Mononuclear cell (primary cell): ENCODE measurements at regions not wholly inside any gene's neighbourhood (a gene's known extent, or its start where the extent isn't known, plus 50 kb on each side); places are given as distances from the start of the nearest gene placed in this dataset.

Experiments used
- H3K27me3 ChIP-seq: 2 replicates; pipeline ENCODE4 v1.6.0; 2011; ENCODE audit warnings: low read length, control low read depth; ENCODE audit not compliant: insufficient read depth
- H3K4me1 ChIP-seq: 2 replicates; pipeline ENCODE4 v1.5.1; 2011; ENCODE audit warnings: mild to moderate bottlenecking, low read length, control low read depth; ENCODE audit not compliant: insufficient read depth
- H3K4me3 ChIP-seq: 2 replicates; pipeline ENCODE4 v1.5.1; 2011; ENCODE audit warnings: mild to moderate bottlenecking, low read length, moderate library complexity
- H3K9me3 ChIP-seq: 2 replicates; pipeline ENCODE4 v1.5.1; 2011; ENCODE audit warnings: low read depth, mild to moderate bottlenecking, control low read depth, low read length

- no peaks in the 10 kb centered on the region for H3K27me3 ChIP-seq
- no peaks in the 10 kb centered on the region for H3K4me1 ChIP-seq
- no peaks in the 10 kb centered on the region for H3K9me3 ChIP-seq
- no peak overlapping the region for H3K4me3 ChIP-seq
These were observed 115.2 kb upstream of the ARGLU1 start for GRCh38 chr13:106683179-106683578.

DNA sequence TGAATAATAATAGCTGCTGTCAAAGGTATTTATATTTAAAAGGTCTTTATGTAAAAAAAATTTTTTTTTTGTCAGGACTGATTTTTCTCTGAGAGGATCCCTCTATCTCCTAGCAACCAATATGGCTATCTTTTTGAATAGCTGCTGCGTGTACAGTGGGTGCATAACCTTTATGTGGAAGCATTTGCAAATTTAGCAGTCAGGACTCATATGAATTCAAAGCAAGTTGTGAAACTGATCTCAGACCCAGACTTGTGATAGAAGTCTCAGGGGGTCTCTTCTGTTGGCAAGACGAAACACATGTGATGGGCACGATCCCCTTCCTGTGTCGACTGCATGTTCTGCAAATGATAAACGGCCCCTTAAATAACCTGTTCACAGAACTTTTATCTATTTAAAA lies 114.1 kb upstream of the ARGLU1 start:
- Histone ChIP-seq H3K27me3 (no peaks in the 10 kb centered on the region), H3K9me3 (no peaks in the 10 kb centered on the region), H3K4me1 (no peaks in the 10 kb centered on the region), H3K4me3 (no peak overlapping the region)

DNA sequence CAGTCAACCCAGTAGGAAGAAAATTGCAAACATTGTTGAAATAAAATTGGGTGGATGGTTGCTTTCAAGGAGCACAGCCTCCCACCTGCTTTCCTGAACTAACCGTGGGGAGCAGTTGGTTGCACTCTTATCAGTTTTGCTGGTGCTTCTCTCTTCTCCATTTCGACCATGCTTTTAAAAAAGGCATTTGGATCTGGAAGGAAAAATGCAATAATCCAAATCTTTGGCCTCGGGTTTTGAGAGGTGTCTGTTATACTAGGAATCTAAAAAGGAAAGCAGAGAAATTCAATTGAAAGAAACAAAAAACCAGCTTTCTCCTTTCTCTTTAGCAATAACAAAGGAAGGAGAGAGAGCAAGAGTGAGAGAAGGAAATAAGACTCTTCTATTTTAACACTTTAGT lies 113.6 kb upstream of the ARGLU1 start:
- H3K27me3 ChIP-seq, result no peaks in the 10 kb centered on the region
- H3K9me3 ChIP-seq, result no peaks in the 10 kb centered on the region
- H3K4me1 ChIP-seq, result no peaks in the 10 kb centered on the region
- H3K4me3 ChIP-seq, result no peak overlapping the region

- H3K4me3 ChIP-seq, result no peak overlapping the region
- H3K4me1 ChIP-seq, result no peaks in the 10 kb centered on the region
- H3K9me3 ChIP-seq, result no peaks in the 10 kb centered on the region
- H3K27me3 ChIP-seq, result no peaks in the 10 kb centered on the region
These were observed 113.0 kb upstream of the ARGLU1 start for GRCh38 chr13:106680796-106681472.

DNA sequence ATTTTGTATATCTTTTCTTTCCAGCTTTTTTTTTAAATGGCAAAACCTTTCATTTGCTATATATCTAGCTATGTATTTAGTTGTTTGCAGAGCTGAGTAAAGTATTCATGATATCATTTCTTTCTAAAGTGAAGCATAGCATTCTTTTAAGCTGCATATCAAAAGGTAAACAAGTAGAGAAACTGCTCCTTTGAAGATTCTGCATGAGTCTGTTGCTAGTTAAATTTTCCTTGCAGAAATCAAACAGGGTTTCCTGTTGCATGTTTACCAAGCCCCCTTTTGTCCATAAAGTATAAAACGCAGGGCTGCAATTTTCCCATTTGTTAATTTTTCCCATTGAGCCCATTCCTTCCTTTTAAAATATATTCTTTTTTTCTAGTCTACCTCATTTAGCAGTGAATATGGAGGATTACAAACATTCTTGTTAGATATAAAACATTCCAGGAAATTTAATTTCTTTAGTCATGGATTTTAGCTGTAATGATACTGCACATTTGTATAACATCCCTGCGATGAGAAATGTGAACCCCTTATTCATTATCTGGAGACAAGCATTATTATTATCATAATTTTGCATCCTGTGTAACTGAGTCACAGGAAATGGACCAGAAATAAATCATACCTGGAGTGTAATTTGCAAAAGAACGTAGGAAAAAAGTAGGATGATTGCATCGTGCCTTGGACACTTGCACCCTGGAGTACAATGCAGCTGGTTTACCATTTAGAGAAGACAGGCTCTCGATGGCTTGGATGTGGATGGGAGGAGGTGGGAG lies 110.9 kb upstream of the ARGLU1 start:
- Histone ChIP-seq H3K4me3 (no peak overlapping the region), H3K27me3 (no peaks in the 10 kb centered on the region), H3K9me3 (no peaks in the 10 kb centered on the region), H3K4me1 (no peaks in the 10 kb centered on the region)

- Histone ChIP-seq H3K4me1 (no peaks in the 10 kb centered on the region), H3K9me3 (no peaks in the 10 kb centered on the region), H3K27me3 (no peaks in the 10 kb centered on the region), H3K4me3 (no peak overlapping the region)
These were observed 107.4 kb upstream of the ARGLU1 start for GRCh38 chr13:106675311-106675710.

- no peaks in the 10 kb centered on the region for H3K4me1 ChIP-seq
- H3K27me3 ChIP-seq, result no peaks in the 10 kb centered on the region
- H3K9me3 ChIP-seq, result no peaks in the 10 kb centered on the region
- H3K4me3 ChIP-seq, result no peak overlapping the region
These were observed 93.0 kb upstream of the ARGLU1 start for GRCh38 chr13:106660746-106661625.

DNA sequence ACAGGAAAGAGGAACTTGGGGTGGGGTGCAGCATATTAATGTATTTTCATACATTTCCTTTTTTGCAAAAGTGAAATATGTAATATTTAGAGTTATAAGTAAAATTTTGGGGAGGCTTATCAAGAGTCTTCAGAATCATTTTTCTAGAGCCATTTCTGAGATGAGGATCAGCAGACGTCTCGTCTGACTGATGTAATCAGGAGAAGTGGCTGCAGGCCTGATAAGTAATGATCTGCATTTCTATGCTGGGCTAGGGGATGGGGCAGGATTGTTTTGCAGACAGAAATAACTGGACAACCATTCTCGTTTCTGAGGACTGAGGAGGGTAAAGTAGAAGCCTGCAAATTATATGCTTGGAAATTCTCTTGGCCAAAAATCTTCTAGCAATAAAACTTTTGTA lies 89.2 kb upstream of the ARGLU1 start:
- Histone ChIP-seq H3K27me3 (no peaks in the 10 kb centered on the region), H3K4me1 (no peaks in the 10 kb centered on the region), H3K9me3 (no peaks in the 10 kb centered on the region), H3K4me3 (no peak overlapping the region)

DNA sequence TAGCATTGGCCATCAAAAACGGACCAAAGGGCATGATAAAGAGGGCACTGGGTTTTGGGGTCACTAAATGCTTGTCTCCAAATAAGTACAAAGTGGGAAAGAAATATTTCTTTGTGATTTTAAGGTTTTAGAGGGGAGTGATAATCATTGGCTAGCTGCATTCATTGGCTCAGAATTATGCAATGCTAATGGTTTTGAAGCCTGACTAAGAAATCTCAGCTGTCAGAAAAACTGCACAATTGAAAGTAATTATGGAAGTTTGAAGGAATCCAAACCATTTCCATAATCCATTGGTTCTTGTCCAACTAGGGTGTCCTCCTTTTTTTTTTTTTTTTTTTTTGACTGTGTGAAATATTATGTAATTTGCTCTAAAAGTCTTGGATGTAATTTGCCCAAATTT lies 88.2 kb upstream of the ARGLU1 start:
- Histone ChIP-seq H3K27me3 (no peaks in the 10 kb centered on the region), H3K4me1 (no peaks in the 10 kb centered on the region), H3K4me3 (no peak overlapping the region), H3K9me3 (no peaks in the 10 kb centered on the region)

- no peaks in the 10 kb centered on the region for H3K9me3 ChIP-seq
- H3K4me1 ChIP-seq, result no peaks in the 10 kb centered on the region
- H3K4me3 ChIP-seq, result no peak overlapping the region
- no peaks in the 10 kb centered on the region for H3K27me3 ChIP-seq
These were observed 83.5 kb upstream of the ARGLU1 start for GRCh38 chr13:106651442-106651841.

DNA sequence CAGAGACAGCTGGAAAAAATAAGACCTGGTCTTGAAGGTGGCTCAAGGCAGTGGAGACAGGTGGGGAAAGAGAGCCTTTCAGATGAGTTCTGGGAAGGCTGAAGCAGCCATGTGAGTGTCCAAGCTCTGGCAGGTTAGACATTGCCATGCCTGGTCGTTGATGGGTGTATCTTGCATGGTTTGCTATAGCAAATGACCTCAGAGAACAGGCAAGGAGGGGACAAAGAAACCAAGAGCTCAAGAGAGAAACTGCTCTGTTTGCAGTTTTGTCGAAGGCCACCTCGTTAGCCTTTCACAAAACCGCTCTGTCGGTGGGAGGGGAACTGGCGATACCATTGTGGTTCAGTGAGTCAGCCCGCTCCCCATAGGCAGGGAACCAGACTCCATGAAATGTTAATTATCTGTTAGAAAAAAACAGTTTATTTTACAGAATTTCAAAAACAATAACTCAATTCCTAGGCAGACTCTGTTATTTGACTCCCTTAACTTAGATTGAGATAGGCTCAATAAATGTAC lies 82.8 kb upstream of the ARGLU1 start:
- H3K4me1 ChIP-seq, result no peaks in the 10 kb centered on the region
- H3K27me3 ChIP-seq, result no peaks in the 10 kb centered on the region
- H3K4me3 ChIP-seq, result no peak overlapping the region
- no peaks in the 10 kb centered on the region for H3K9me3 ChIP-seq

GRCh38 chr13:106649495-106649894 lies 81.6 kb upstream of the ARGLU1 start:
- Histone ChIP-seq H3K4me3 (no peak overlapping the region), H3K4me1 (no peaks in the 10 kb centered on the region)

GRCh38 chr13:106640515-106640914 lies 72.6 kb upstream of the ARGLU1 start:
- Histone ChIP-seq H3K27me3 (no peaks in the 10 kb centered on the region), H3K4me3 (no peak overlapping the region), H3K4me1 (no peaks in the 10 kb centered on the region), H3K9me3 (no peaks in the 10 kb centered on the region)

More at GRCh38 chr13:106649495-106649894, 81.6 kb upstream of the ARGLU1 start:
- no peaks in the 10 kb centered on the region for H3K9me3 ChIP-seq
- H3K27me3 ChIP-seq, result no peaks in the 10 kb centered on the region

- Histone ChIP-seq H3K4me1 (no peaks in the 10 kb centered on the region), H3K27me3 (no peaks in the 10 kb centered on the region), H3K4me3 (no peak overlapping the region), H3K9me3 (no peaks in the 10 kb centered on the region)
These were observed 69.6 kb upstream of the ARGLU1 start for GRCh38 chr13:106637519-106637918.

DNA sequence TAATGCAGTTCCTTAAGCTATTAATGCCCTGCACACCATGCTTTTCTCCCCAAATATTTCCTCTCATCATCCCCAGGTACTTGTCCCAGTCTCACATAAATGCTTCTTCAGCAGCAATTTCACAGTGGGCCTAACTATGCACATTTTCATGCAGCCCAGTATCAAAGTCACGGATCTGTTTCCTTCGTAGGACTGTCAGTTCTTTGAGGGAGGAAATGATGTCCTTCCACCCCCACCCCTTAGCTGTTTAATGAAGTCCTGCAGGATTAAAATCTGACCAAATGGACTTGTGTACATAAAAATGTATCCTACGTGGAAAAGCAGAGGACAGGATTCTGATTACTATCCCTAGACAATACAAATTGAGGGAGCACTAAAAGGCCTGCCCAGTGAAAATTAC lies 68.6 kb upstream of the ARGLU1 start:
- Histone ChIP-seq H3K4me1 (no peaks in the 10 kb centered on the region), H3K4me3 (no peak overlapping the region), H3K9me3 (no peaks in the 10 kb centered on the region), H3K27me3 (no peaks in the 10 kb centered on the region)
